Mesenchymal stem cell (in vitro differentiated cells and primary cell): ENCODE measurements at regions not wholly inside any gene's neighbourhood (a gene's known extent, or its start where the extent isn't known, plus 50 kb on each side); places are given as distances from the start of the nearest gene placed in this dataset.

ENCODE experiments used
- DNase-seq: peaks from one replicate; pipeline ENCODE4 v3.0.0-alpha.2; 2013
- H2AFZ ChIP-seq: one replicate; pipeline ENCODE4 v1.6.1; 2013; ENCODE audit warnings: low read depth, mild to moderate bottlenecking, control low read depth, inconsistent platforms, low read length, moderate library complexity
- H2AK5ac ChIP-seq: 2 replicates; pipeline ENCODE4 v1.6.1; 2013; ENCODE audit warnings: low read length, moderate library complexity, mild to moderate bottlenecking, inconsistent platforms; ENCODE audit not compliant: severe bottlenecking
- H2BK120ac ChIP-seq: one replicate; pipeline ENCODE4 v1.6.1; 2013; ENCODE audit warnings: low read depth, mild to moderate bottlenecking, inconsistent platforms, low read length, moderate library complexity
- H2BK12ac ChIP-seq, 2 experiments: one replicate each; pipeline ENCODE4 v1.6.1; 2013; ENCODE audit warnings: inconsistent platforms in 2 of 2, low read length in 2 of 2, mild to moderate bottlenecking in 2 of 2, moderate library complexity in 2 of 2, control low read depth in 1 of 2
- H2BK15ac ChIP-seq: one replicate; pipeline ENCODE4 v1.6.1; 2013; ENCODE audit warnings: mild to moderate bottlenecking, low read depth, inconsistent platforms; ENCODE audit not compliant: poor library complexity, severe bottlenecking
- H2BK5ac ChIP-seq: 2 replicates; pipeline ENCODE4 v1.6.1; 2013; ENCODE audit warnings: low read depth, mild to moderate bottlenecking, low read length, control low read depth, inconsistent platforms; ENCODE audit not compliant: poor library complexity, severe bottlenecking
- H3K14ac ChIP-seq, 2 experiments: one replicate each; pipeline ENCODE4 v1.6.1; 2013; ENCODE audit warnings: inconsistent platforms in 2 of 2, low read length in 2 of 2, control low read depth in 1 of 2, mild to moderate bottlenecking in 1 of 2, moderate library complexity in 1 of 2
- H3K18ac ChIP-seq, 2 experiments: one replicate each; pipeline ENCODE4 v1.6.1; 2013; ENCODE audit warnings: inconsistent platforms in 2 of 2, low read length in 2 of 2, control low read depth in 1 of 2, low read depth in 1 of 2, mild to moderate bottlenecking in 1 of 2
- H3K23ac ChIP-seq, 2 experiments: one replicate each; pipeline ENCODE4 v1.6.1; 2013; ENCODE audit warnings: inconsistent platforms in 2 of 2, low read length in 2 of 2, mild to moderate bottlenecking in 2 of 2, moderate library complexity in 2 of 2, control low read depth in 1 of 2
- H3K27ac ChIP-seq: 2 replicates; pipeline ENCODE4 v1.5.1; 2013; ENCODE audit warnings: mild to moderate bottlenecking, moderate library complexity, low read length, control low read depth, inconsistent platforms; ENCODE audit not compliant: poor library complexity, severe bottlenecking
- H3K27me3 ChIP-seq, 2 experiments: 2 replicates each; pipeline versions ENCODE4 v1.6.1 to v1.7.0; 2013; ENCODE audit warnings: low read length in 2 of 2, mild to moderate bottlenecking in 2 of 2, moderate library complexity in 2 of 2, control low read depth in 1 of 2, inconsistent platforms in 1 of 2; ENCODE audit not compliant: control insufficient read depth in 1 of 2, insufficient read depth in 1 of 2
- H3K36me3 ChIP-seq, 2 experiments: 2 replicates each; pipeline versions ENCODE4 v1.6.1 to v1.7.0; 2013; ENCODE audit warnings: low read length in 2 of 2, control low read depth in 1 of 2, inconsistent platforms in 1 of 2, low read depth in 1 of 2, mild to moderate bottlenecking in 1 of 2; ENCODE audit not compliant: insufficient read depth in 2 of 2, control insufficient read depth in 1 of 2
- H3K4ac ChIP-seq, 2 experiments: one replicate each; pipeline ENCODE4 v1.6.1; 2013; ENCODE audit warnings: inconsistent platforms in 2 of 2, low read length in 2 of 2, mild to moderate bottlenecking in 2 of 2, moderate library complexity in 2 of 2, control low read depth in 1 of 2, low read depth in 1 of 2
- H3K4me1 ChIP-seq: 2 replicates; pipeline ENCODE4 v1.6.1; 2013; ENCODE audit warnings: low read depth, low read length, control low read depth; ENCODE audit not compliant: control insufficient read depth, insufficient read depth
- H3K4me2 ChIP-seq: 2 replicates; pipeline ENCODE4 v1.6.1; 2013; ENCODE audit warnings: low read length, mild to moderate bottlenecking, inconsistent platforms; ENCODE audit not compliant: poor library complexity, severe bottlenecking
- H3K4me3 ChIP-seq, 2 experiments: 2 replicates each; pipeline versions ENCODE4 v1.5.1 to v1.7.0; 2013; ENCODE audit warnings: low read length in 2 of 2, mild to moderate bottlenecking in 2 of 2, control low read depth in 1 of 2, low read depth in 1 of 2; ENCODE audit not compliant: insufficient read depth in 1 of 2
- H3K79me1 ChIP-seq: replicated peaks from 2 replicates; pipeline ENCODE4 v1.6.1; 2013; ENCODE audit warnings: mild to moderate bottlenecking, control low read depth, low read length, inconsistent platforms; ENCODE audit not compliant: poor library complexity, severe bottlenecking
- H3K9ac ChIP-seq: 2 replicates; pipeline ENCODE4 v1.7.0; 2013; ENCODE audit warnings: mild to moderate bottlenecking, low read length, moderate library complexity
- H3K9me3 ChIP-seq: 2 replicates; pipeline ENCODE4 v1.7.0; 2013; ENCODE audit warnings: mild to moderate bottlenecking, low read length; ENCODE audit not compliant: control insufficient read depth
- H4K8ac ChIP-seq: one replicate; pipeline ENCODE4 v1.6.1; 2013; ENCODE audit warnings: inconsistent platforms, mild to moderate bottlenecking, low read length, moderate library complexity
- H4K91ac ChIP-seq: one replicate; pipeline ENCODE4 v1.6.1; 2013; ENCODE audit warnings: mild to moderate bottlenecking, low read length, inconsistent platforms
- WGBS: methylation state at CpG from one replicate; pipeline ENCODE4 v1.1.7; 2013; ENCODE audit warnings: mixed read lengths; 5-methylcytosine and 5-hydroxymethylcytosine counted together

DNA sequence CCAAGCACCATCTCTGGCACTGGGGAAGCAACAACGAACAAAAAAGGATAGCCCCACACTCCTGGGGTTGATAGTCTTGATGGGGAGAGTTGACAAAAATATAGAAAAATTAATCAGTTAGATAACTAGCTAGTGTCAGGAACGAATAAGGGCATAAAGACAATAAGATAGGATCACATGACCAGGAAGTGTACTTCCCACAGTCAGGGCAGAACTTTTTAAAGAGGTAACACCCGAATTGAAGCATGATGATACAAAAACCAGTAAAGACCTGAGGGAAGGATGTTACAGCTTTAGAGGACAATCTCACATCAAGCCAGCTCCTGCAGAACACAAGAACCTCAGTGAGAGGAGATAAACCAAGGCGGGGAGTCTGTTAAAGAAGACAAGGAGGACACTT lies 295.4 kb upstream of the CRIM1 start:
- H2BK120ac ChIP-seq, result no peak overlapping the region

DNA sequence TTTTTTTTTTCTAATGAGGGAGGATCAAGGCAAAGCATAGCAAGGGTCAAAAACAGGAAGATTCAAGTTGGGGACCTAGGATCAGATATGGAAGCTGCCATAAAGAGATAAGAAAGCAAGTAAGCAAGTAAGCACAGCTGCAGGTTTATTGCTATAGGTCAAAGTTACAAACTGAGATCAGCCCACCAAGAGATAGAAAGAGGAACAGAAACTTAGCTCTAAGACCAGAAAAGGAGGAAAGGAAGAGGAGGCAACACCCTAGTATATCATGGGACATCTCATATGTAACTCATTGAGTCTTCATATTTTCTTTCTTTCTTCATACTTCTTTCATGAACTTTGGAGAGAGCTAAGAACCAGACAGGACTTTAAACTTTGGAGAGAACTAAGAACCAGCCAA lies 295.9 kb upstream of the CRIM1 start:
- Histone ChIP-seq H3K4me2 (no peak overlapping the region), H3K9ac (no peak overlapping the region), H3K18ac (no peak overlapping the region), H4K8ac (no peak overlapping the region), H3K4me3 (no peak overlapping the region), H3K36me3 (no peaks in the 10 kb centered on the region), H4K91ac (no peak overlapping the region), H3K4me1 (no peaks in the 10 kb centered on the region), H2BK120ac (no peak overlapping the region), H3K4ac (no peak overlapping the region), H3K79me1 (no peaks in the 10 kb centered on the region), H3K27ac (no peak overlapping the region), H3K23ac (no peak overlapping the region), H3K27me3 (no peaks in the 10 kb centered on the region), H2BK12ac (no peak overlapping the region), H3K14ac (no peak overlapping the region), H2BK5ac (no peak overlapping the region), H2BK15ac (no peak overlapping the region), H2AFZ (no peak overlapping the region), H3K9me3 (no peaks in the 10 kb centered on the region), H2AK5ac (no peak overlapping the region)
- DNase-seq, result no peak

More for the DNA sequence above, 295.4 kb upstream of the CRIM1 start:
- Histone ChIP-seq H2AFZ (no peak overlapping the region), H3K27ac (no peak overlapping the region), H3K79me1 (no peaks in the 10 kb centered on the region), H2BK12ac (no peak overlapping the region), H3K18ac (no peak overlapping the region), H4K91ac (no peak overlapping the region), H3K27me3 (no peaks in the 10 kb centered on the region), H3K23ac (no peak overlapping the region), H3K9me3 (no peaks in the 10 kb centered on the region), H2AK5ac (no peak overlapping the region), H3K36me3 (no peaks in the 10 kb centered on the region), H2BK15ac (no peak overlapping the region), H2BK5ac (no peak overlapping the region), H3K4me1 (no peaks in the 10 kb centered on the region), H4K8ac (no peak overlapping the region), H3K4me2 (no peak overlapping the region), H3K4me3 (no peak overlapping the region), H3K4ac (no peak overlapping the region), H3K14ac (no peak overlapping the region), H3K9ac (no peak overlapping the region)
- no peak for DNase-seq
- WGBS, result 84% methylated on average over 4 of the region's 4 CpGs

DNA sequence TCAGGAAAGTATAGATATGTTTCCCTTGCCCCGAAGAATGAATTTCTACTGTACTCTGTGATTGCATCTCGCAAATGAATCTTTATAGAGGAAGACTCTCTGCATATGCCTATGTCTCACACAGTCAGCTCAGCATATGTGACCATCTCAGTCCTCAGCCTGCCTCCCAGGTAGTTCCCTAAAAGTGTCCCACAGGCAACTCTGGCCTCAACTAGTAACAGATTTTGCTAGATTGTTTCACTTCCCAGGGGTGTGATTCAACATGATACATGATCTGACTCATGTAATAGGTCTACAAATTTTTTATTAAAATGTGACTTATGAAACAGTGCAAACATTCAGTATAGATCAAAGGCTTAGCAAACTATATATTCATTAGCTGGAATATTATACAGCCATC lies 296.6 kb upstream of the CRIM1 start:
- H3K4me2 ChIP-seq, result no peak overlapping the region
- no peaks in the 10 kb centered on the region for H3K79me1 ChIP-seq
- H3K23ac ChIP-seq, result no peak overlapping the region
- no peaks in the 10 kb centered on the region for H3K27me3 ChIP-seq
- H3K4me1 ChIP-seq, result no peaks in the 10 kb centered on the region
- no peak overlapping the region for H2AK5ac ChIP-seq
- no peak for DNase-seq
- no peak overlapping the region for H2AFZ ChIP-seq
- H4K91ac ChIP-seq, result no peak overlapping the region
- no peak overlapping the region for H3K4ac ChIP-seq
- H3K27ac ChIP-seq, result no peak overlapping the region
- no peak overlapping the region for H2BK12ac ChIP-seq
- H3K14ac ChIP-seq, result no peak overlapping the region
- H3K9me3 ChIP-seq, result no peaks in the 10 kb centered on the region
- no peak overlapping the region for H2BK5ac ChIP-seq
- no peak overlapping the region for H3K18ac ChIP-seq
- H3K36me3 ChIP-seq, result no peaks in the 10 kb centered on the region
- H4K8ac ChIP-seq, result no peak overlapping the region
- no peak overlapping the region for H3K9ac ChIP-seq
- no peak overlapping the region for H2BK120ac ChIP-seq
- no peak overlapping the region for H2BK15ac ChIP-seq
- WGBS, result 46% methylated on average over 2 of the region's 2 CpGs
- no peak overlapping the region for H3K4me3 ChIP-seq

DNA sequence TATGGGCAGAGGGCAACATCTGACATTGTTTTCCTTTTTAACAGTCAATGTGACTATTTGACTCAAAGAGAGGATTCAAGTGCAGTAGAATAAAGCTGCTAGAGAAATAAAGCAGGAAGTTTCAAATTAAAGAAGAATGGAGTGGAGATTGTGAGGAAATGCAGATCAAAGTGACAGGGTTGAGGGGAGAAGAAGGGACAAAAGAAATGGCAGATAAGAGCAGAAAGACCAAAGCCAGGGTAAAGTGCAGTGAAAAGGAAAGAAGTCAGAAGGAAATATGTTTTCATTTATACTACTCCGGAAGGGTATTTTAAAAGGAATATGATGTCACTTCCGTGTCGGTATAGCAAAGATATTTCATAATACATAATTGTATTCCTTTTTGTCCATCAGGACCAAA lies 297.5 kb upstream of the CRIM1 start:
- no peak overlapping the region for H3K27ac ChIP-seq
- no peak overlapping the region for H3K23ac ChIP-seq
- no peak overlapping the region for H3K9ac ChIP-seq
- DNase-seq, result no peak
- H2BK5ac ChIP-seq, result no peak overlapping the region
- H3K9me3 ChIP-seq, result no peaks in the 10 kb centered on the region
- no peak overlapping the region for H2AK5ac ChIP-seq
- H2AFZ ChIP-seq, result no peak overlapping the region
- no peaks in the 10 kb centered on the region for H3K4me1 ChIP-seq
- H4K8ac ChIP-seq, result no peak overlapping the region
- H3K27me3 ChIP-seq, result no peaks in the 10 kb centered on the region
- H3K36me3 ChIP-seq, result no peaks in the 10 kb centered on the region
- no peak overlapping the region for H2BK120ac ChIP-seq
- no peak overlapping the region for H2BK15ac ChIP-seq
- no peak overlapping the region for H3K4me2 ChIP-seq
- no peak overlapping the region for H3K18ac ChIP-seq
- no peaks in the 10 kb centered on the region for H3K79me1 ChIP-seq
- no peak overlapping the region for H4K91ac ChIP-seq
- H3K4me3 ChIP-seq, result no peak overlapping the region
- H3K4ac ChIP-seq, result no peak overlapping the region
- H2BK12ac ChIP-seq, result no peak overlapping the region
- WGBS, result no CpG with 5 or more reads among the region's 3 CpGs
- no peak overlapping the region for H3K14ac ChIP-seq
